ENCODE measurements at regions not wholly inside any gene's neighbourhood (a gene's known extent, or its start where the extent isn't known, plus 50 kb on each side); places are given as distances from the start of the nearest gene placed in this dataset.

GRCh38 chr10:6327961-6328698, 125.4 kb downstream of the PFKFB3 start:
- Histone ChIP-seq H3K36me3 (ENCODE audit: control insufficient read depth in 2 of 3, insufficient read depth in 3 of 3, low read length in 3 of 3) (no peaks in the 10 kb centered on the region), H3K4me3 (ENCODE audit: low read length in 3 of 3) (no peak overlapping the region), H3K4me1 (ENCODE audit: control insufficient read depth in 2 of 3, insufficient read depth in 2 of 3, low read depth in 1 of 3, low read length in 3 of 3) (no peaks in the 10 kb centered on the region), H3K9ac (ENCODE audit: low read length in 3 of 3) (no peak overlapping the region), H3K27ac (ENCODE audit: low read depth in 2 of 2, low read length in 2 of 2) (no peak overlapping the region), H3K9me3 (ENCODE audit: control insufficient read depth in 2 of 3, insufficient read depth in 1 of 3, low read length in 3 of 3) (no peaks in the 10 kb centered on the region), H3K27me3 (ENCODE audit: control insufficient read depth, insufficient read depth, low read length) (no peaks in the 10 kb centered on the region)
- DNase-seq (no peak), FAIRE-seq (no peak)
- no peak for TF ChIP-seq CTCF (IDR thresholded peaks at IDR 0.05; ENCODE audit: borderline replicate concordance, extremely low read depth, insufficient read depth)
- intact Hi-C loops (cut with DNase I), result no loop called here

GRCh38 chr10:6328699-6329423, 126.1 kb downstream of the PFKFB3 start:
- Histone ChIP-seq H3K4me3 (ENCODE audit: low read length in 3 of 3) (no peak overlapping the region), H3K9me3 (ENCODE audit: control insufficient read depth in 2 of 3, insufficient read depth in 1 of 3, low read length in 3 of 3) (no peaks in the 10 kb centered on the region), H3K36me3 (ENCODE audit: control insufficient read depth in 2 of 3, insufficient read depth in 3 of 3, low read length in 3 of 3) (no peaks in the 10 kb centered on the region), H3K9ac (ENCODE audit: low read length in 3 of 3) (no peak overlapping the region), H3K27ac (ENCODE audit: low read depth in 2 of 2, low read length in 2 of 2) (no peak overlapping the region), H3K27me3 (ENCODE audit: control insufficient read depth, insufficient read depth, low read length) (no peaks in the 10 kb centered on the region), H3K4me1 (ENCODE audit: control insufficient read depth in 2 of 3, insufficient read depth in 2 of 3, low read depth in 1 of 3, low read length in 3 of 3) (no peaks in the 10 kb centered on the region)
- FAIRE-seq (no peak), DNase-seq (no peak)
- no peak for TF ChIP-seq CTCF (IDR thresholded peaks at IDR 0.05; ENCODE audit: borderline replicate concordance, extremely low read depth, insufficient read depth)
- intact Hi-C loops (cut with DNase I), result no loop called here

- H3K9me3 ChIP-seq (ENCODE audit: control insufficient read depth in 2 of 3, insufficient read depth in 1 of 3, low read length in 3 of 3), result no peaks in the 10 kb centered on the region
- no peak overlapping the region for H3K4me3 ChIP-seq (ENCODE audit: low read length in 3 of 3)
- DNase-seq (no peak), FAIRE-seq (no peak)
- no peaks in the 10 kb centered on the region for H3K36me3 ChIP-seq (ENCODE audit: control insufficient read depth in 2 of 3, insufficient read depth in 3 of 3, low read length in 3 of 3)
- intact Hi-C loops (cut with DNase I), result no loop called here
- H3K4me1 ChIP-seq (ENCODE audit: control insufficient read depth in 2 of 3, insufficient read depth in 2 of 3, low read depth in 1 of 3, low read length in 3 of 3), result no peaks in the 10 kb centered on the region
- no peak overlapping the region for H3K27ac ChIP-seq (ENCODE audit: low read depth in 2 of 2, low read length in 2 of 2)
- no peak for TF ChIP-seq CTCF (IDR thresholded peaks at IDR 0.05; ENCODE audit: borderline replicate concordance, extremely low read depth, insufficient read depth)
- no peak overlapping the region for H3K9ac ChIP-seq (ENCODE audit: low read length in 3 of 3)
- no peaks in the 10 kb centered on the region for H3K27me3 ChIP-seq (ENCODE audit: control insufficient read depth, insufficient read depth, low read length)
Measured at GRCh38 chr10:6333086-6333485, 130.4 kb downstream of the PFKFB3 start.

Data from kidney (tissue), 13 donors.